MM.1S (cell line): ENCODE measurements at regions not wholly inside any gene's neighbourhood (a gene's known extent, or its start where the extent isn't known, plus 50 kb on each side); places are given as distances from the start of the nearest gene placed in this dataset.

ENCODE experiments used
- CTCF ChIP-seq: fragments of 300-600 bp; sonication (generic); IDR thresholded peaks from 2 replicates; pipeline ENCODE4 v1.5.1; 2016; ENCODE audit warnings: antibody characterized with exemption, low read length, mixed read lengths
- EZH2phosphoT487 ChIP-seq: fragments of 300-600 bp; sonication (generic); IDR thresholded peaks from 2 replicates; pipeline ENCODE4 v1.6.1; 2018; ENCODE audit warnings: antibody characterized with exemption, low read length

GRCh38 chr9:26537211-26537610, 355.4 kb downstream of the CAAP1 start:
- TF ChIP-seq CTCF: no peak
- no peak for TF ChIP-seq EZH2phosphoT487
